Amniotic stem cell (primary cell): ENCODE measurements at regions not wholly inside any gene's neighbourhood (a gene's known extent, or its start where the extent isn't known, plus 50 kb on each side); places are given as distances from the start of the nearest gene placed in this dataset.

Experiments used
- DNase-seq: peaks from one replicate; lab custom pipeline; 2025; lab: John Stamatoyannopoulos, UW

DNA sequence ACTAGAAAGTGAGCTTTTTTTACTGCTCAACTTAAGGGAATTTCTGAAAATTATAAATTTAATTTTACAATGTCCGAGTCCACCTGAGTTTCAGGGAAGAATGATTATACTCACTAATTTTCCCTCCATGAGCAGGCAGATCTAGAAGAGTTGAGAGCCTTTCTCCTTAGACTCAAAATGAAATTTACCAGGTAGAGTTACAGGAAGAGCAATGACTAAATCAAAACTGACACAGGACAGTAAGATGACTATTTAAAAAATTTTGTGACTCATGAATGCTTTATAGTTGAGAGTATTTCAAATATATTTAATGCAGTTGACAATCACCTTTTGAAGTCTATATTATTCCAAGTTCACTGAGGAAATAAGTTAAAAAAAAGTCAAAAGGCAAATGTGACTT lies 198.1 kb upstream of the NRSN1 start:
- DNase-seq, result no peak

GRCh38 chr6:23929201-23929600 lies 196.8 kb upstream of the NRSN1 start:
- DNase-seq, result no peak

GRCh38 chr6:23940466-23940865 lies 185.5 kb upstream of the NRSN1 start:
- DNase-seq, result no peak

DNA sequence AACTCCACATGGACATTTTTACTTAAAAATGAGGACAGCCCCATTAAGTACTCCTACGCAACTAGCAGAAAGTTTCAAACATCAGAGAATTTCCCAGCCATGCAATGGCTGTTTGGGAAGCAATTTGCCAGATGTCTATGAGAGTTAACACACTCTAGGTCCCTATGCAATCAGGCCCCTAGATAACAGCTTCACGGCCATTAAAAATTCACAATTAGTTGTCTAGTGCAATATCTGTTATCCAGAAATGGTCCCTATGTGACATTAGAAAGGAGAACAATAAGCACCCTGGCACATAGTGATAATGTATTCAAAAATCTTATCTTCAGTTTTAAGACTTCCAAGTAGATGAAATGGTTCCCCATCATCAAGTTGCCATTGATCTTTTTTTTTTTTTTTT lies 174.3 kb upstream of the NRSN1 start:
- no peak for DNase-seq

GRCh38 chr6:23952245-23952644 lies 173.8 kb upstream of the NRSN1 start:
- no peak for DNase-seq

GRCh38 chr6:23953976-23954375 lies 172.0 kb upstream of the NRSN1 start:
- DNase-seq, result no peak

DNA sequence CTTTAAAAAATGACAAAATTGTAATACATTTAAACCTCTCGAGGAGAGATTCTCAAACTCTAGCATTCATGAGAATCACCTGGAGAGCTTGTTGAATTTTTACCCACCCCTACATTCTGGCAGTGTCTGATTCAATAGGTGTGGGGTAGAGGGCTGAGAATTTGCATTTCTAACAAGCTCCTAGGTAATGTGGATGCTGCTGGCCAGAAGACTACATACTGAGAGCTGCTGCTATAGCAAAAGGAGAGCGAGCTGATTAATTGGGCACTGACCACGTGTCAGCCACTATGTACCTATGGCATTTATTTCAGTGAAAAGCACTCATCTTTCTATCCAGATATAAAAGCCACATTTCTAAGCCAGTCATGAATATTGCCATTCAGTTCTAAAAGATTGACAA lies 169.0 kb upstream of the NRSN1 start:
- no peak for DNase-seq

- no peak for DNase-seq
Measured at GRCh38 chr6:23964865-23965264, 161.2 kb upstream of the NRSN1 start.

DNA sequence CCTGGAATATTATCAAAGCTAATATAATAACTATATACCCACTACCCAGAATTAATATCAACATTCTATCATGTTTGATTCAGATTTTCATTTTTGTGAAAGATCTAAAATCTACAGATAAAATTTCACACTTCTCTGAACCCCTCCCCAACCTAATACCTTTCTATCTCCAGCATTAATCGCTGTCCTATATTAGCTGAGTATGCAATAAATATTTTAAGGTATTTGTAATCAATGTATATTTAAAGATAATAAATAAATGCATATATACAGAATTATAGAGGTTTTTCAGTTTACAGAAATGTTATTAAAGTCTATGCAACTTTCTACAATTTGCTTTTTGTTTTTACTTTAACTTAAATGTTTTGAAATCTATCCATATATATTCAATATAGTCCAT lies 156.7 kb upstream of the NRSN1 start:
- no peak for DNase-seq

DNA sequence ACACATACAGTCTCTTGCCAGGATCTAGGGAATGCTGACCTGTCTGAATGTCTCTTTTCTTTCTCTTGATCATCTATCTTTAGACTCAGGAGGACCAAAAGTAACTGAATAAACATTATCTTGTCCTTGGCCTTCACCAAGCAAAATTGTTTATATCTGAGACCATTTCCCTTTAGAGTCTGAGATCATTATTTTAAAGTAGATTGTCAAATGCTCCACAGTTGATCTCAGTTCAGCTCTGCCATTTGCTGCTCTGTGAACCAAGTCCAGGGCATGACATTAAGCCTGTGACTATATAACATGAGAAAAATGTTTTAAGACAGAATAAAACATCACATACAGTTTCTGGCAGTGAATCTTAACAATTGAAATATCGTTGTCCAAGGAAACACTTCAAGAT lies 148.3 kb upstream of the NRSN1 start:
- no peak for DNase-seq

DNA sequence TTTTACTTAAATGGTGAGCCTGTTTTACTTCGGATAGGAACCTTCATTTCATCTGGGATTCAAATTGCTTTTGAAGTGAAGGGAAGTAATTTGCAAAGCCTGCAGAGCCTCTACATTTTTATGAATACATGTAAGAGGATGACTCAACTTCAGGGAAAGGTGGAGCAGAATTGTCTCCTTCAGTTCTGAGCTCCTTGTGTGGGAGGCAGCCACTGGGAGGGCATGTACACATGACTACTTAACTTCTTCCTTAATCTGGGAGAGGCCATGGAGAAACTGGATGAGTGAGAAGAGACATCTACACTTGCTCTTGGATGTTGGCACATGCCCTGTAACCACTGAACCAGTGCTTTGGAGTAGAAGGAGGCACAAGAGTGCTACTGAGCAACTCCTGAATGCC lies 145.1 kb upstream of the NRSN1 start:
- DNase-seq, result no peak

DNA sequence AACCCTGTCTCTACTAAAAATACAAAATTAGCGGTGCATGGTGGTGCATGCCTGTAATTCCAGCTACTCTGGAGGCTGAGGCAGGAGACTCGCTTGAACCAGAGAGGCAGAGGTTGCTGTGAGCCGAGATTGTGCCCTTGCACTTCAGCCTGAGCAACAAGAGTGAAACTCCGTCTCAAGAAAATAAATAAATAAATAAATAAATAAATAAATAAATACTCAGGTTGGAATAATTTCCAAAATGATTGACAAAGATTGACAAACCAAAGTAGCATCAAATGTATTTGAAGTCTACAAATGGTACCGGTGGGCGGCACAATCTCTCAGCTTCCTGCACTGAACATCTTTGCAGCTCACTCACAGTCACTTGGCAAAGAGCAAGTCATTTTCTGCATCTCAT lies 144.1 kb upstream of the NRSN1 start:
- no peak for DNase-seq

DNA sequence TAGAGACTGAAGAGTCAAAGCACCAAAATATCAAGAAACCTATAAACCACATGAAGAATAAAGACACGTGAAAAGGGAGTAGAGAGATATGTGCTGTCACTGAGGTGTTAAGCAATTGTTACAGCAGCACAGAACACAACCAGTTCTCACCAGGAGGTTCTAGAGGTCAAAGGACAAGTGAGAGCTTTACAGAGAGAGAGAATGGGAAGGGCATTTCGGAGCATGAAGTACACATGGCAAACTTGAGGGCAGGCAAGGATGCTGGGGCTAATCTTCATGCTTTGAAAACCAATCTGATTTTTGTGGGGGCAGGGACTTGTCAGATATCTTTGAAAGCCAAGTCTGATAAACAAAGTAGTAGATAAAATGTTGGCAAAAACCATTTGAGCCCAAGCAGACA lies 142.3 kb upstream of the NRSN1 start:
- no peak for DNase-seq

- DNase-seq, result no peak
Measured at GRCh38 chr6:23985015-23985414, 141.0 kb upstream of the NRSN1 start.

GRCh38 chr6:23989885-23990533 lies 136.0 kb upstream of the NRSN1 start:
- no peak for DNase-seq

DNA sequence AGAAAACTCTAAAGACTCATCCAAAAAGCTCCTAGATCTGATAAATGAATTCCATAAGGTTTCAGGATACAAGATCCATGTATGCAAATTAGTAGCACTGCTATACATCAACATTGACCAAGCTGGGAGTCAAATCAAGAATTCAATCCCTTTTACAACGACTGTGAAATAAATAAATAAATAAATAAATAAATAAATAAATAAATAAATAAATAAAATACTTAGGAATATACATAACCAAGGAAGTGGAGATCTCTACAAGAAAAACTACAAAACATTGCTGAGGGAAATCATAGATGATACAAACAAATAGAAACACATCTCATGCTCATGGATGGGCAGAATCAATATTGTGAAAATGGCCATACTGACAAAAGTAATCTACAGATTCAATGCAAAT lies 132.0 kb upstream of the NRSN1 start:
- no peak for DNase-seq

GRCh38 chr6:24004062-24004461 lies 122.0 kb upstream of the NRSN1 start:
- no peak for DNase-seq

- DNase-seq, result no peak
Measured at GRCh38 chr6:24004659-24005058, 121.4 kb upstream of the NRSN1 start.

GRCh38 chr6:24006254-24006653 lies 119.8 kb upstream of the NRSN1 start:
- DNase-seq, result no peak

- DNase-seq, result no peak
Measured at GRCh38 chr6:24009319-24009718, 116.7 kb upstream of the NRSN1 start.

GRCh38 chr6:24010133-24010532 lies 115.9 kb upstream of the NRSN1 start:
- DNase-seq, result no peak

DNA sequence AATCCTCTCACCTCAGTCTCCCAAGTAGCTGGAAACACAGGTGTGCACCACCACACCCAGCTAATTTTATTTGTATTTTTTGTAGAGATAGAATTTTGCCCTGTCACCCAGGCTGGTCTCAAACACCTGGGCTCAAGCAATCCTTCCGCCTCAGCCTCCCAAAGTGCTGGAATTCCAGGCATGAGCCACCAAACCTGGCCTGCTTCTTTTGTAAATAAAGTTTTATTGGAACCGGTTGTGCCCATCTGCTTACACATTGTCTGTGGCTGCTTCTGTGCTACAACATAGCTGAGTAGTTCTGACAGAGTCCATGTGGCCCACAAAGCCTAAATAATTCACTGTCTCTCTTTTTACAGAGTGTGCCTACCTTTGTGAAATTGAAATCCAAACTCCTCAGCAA lies 109.7 kb upstream of the NRSN1 start:
- DNase-seq, result no peak

- no peak for DNase-seq
Measured at GRCh38 chr6:24016857-24017256, 109.2 kb upstream of the NRSN1 start.

DNA sequence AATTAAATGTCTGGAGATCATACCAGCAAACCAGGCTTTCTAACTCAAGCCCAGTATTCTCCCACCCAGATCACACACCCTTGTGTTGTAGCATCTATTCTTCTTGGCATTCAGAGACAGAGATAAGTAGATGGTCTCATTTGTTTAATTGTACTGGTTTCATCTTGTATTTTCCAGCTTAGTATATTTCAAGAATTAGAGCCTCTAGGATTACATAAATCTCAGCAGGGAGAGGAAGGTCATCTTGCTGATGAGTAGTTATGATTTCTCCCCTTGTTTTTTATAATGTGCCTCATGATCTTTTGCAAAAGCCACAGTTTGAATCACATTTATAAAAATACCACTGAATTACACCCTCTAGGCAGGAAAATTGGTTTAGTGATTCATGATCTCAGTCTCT lies 106.6 kb upstream of the NRSN1 start:
- DNase-seq, result no peak

GRCh38 chr6:24019830-24020229 lies 106.2 kb upstream of the NRSN1 start:
- no peak for DNase-seq
